ENCODE measurements at regions not wholly inside any gene's neighbourhood (a gene's known extent, or its start where the extent isn't known, plus 50 kb on each side); places are given as distances from the start of the nearest gene placed in this dataset.

DNA sequence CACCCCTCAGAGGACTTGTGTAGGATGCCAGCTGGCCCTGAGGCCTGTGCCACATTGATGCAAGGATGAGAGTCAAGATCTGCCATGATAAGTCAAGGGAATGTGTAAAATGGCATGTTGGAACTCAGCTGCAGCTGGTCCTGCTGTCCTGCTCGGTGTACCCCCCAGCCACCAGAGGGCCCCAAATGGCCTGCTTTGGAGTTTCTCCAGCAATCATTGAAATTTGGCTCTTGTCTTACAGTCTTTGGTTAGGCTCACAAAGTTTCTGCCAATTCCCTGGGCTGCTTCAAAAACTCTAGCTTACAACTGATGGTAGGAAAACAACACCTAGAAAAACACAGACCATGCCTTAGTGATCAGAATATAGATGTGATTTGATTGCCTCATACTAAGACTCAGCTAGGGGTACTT, 76.8 kb downstream of the HSD17B6 start:
- H3K27ac Mint-ChIP-seq, result no peak overlapping the region
- H3K9me3 Mint-ChIP-seq, result peaks cover 3% of the 10 kb centered on the region; the same call in 1 of the 2 replicates
- ChIA-PET CTCF (interaction anchor here (0.6 to 2.8 kb wide), 17 partner anchors 9 to 288 kb away, joined by 3 to 64 read pairs (median 5); partner anchors contain the start of genes HSD17B6, LRP1 and STAT6), POLR2A (interaction anchor here (0.5 kb wide), 1 partner anchor 15 kb away, joined by 3 read pairs; no protein-coding TSS in a partner anchor)
- peak; percentile 78 for DNase-seq (ENCODE audit: low spot score)
- no peaks in the 10 kb centered on the region for H3K36me3 Mint-ChIP-seq
- no peak overlapping the region for H3K4me3 Mint-ChIP-seq
- peaks cover 12% of the 10 kb centered on the region for H3K27me3 Mint-ChIP-seq (ENCODE audit: low read depth)
- ATAC-seq, result peak; percentile 91
- TF ChIP-seq ZNF423 (CRISPR knock-in tag; IDR thresholded peaks at IDR 0.05) (no peak), ATF2 (CRISPR knock-in tag; IDR thresholded peaks at IDR 0.05; ENCODE audit: borderline replicate concordance, low read depth) (no peak), CTCF (IDR thresholded peaks at IDR 0.05) (peak; percentile 22; the same call in 1 of the 2 replicates), MYBL2 (CRISPR knock-in tag; IDR thresholded peaks at IDR 0.05) (no peak)
- TF ChIP-seq, protein P1, sequence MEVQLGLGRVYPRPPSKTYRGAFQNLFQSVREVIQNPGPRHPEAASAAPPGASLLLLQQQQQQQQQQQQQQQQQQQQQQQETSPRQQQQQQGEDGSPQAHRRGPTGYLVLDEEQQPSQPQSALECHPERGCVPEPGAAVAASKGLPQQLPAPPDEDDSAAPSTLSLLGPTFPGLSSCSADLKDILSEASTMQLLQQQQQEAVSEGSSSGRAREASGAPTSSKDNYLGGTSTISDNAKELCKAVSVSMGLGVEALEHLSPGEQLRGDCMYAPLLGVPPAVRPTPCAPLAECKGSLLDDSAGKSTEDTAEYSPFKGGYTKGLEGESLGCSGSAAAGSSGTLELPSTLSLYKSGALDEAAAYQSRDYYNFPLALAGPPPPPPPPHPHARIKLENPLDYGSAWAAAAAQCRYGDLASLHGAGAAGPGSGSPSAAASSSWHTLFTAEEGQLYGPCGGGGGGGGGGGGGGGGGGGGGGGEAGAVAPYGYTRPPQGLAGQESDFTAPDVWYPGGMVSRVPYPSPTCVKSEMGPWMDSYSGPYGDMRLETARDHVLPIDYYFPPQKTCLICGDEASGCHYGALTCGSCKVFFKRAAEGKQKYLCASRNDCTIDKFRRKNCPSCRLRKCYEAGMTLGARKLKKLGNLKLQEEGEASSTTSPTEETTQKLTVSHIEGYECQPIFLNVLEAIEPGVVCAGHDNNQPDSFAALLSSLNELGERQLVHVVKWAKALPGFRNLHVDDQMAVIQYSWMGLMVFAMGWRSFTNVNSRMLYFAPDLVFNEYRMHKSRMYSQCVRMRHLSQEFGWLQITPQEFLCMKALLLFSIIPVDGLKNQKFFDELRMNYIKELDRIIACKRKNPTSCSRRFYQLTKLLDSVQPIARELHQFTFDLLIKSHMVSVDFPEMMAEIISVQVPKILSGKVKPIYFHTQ (CRISPR knock-in tag; IDR thresholded peaks at IDR 0.05), result no peak
- TF ChIP-seq, protein P2, sequence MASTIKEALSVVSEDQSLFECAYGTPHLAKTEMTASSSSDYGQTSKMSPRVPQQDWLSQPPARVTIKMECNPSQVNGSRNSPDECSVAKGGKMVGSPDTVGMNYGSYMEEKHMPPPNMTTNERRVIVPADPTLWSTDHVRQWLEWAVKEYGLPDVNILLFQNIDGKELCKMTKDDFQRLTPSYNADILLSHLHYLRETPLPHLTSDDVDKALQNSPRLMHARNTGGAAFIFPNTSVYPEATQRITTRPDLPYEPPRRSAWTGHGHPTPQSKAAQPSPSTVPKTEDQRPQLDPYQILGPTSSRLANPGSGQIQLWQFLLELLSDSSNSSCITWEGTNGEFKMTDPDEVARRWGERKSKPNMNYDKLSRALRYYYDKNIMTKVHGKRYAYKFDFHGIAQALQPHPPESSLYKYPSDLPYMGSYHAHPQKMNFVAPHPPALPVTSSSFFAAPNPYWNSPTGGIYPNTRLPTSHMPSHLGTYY (CRISPR knock-in tag; IDR thresholded peaks at IDR 0.05), result no peak
- H3K4me1 Mint-ChIP-seq, result no peaks in the 10 kb centered on the region

GRCh38 chr12:56839489-56839848, 76.3 kb downstream of the HSD17B6 start:
- Mint-ChIP-seq H3K27ac (no peak overlapping the region), H3K4me3 (no peak overlapping the region), H3K36me3 (no peaks in the 10 kb centered on the region), H3K4me1 (no peaks in the 10 kb centered on the region), H3K27me3 (ENCODE audit: low read depth) (peaks cover 12% of the 10 kb centered on the region), H3K9me3 (no peaks in the 10 kb centered on the region)
- POLR2A ChIA-PET, result no interaction called here
- CTCF ChIA-PET, result interaction anchor here (0.6 to 2.8 kb wide), 16 partner anchors 35 to 289 kb away, joined by 3 to 64 read pairs (median 6); partner anchors contain the start of genes HSD17B6, LRP1 and STAT6
- TF ChIP-seq TP53 (CRISPR knock-in tag; IDR thresholded peaks at IDR 0.05), result no peak
- DNase-seq (ENCODE audit: low spot score) (no peak), ATAC-seq (no peak)

- no peak overlapping the region for H3K27ac Mint-ChIP-seq
- peaks cover 12% of the 10 kb centered on the region for H3K27me3 Mint-ChIP-seq (ENCODE audit: low read depth)
- H3K9me3 Mint-ChIP-seq, result no peaks in the 10 kb centered on the region
- H3K4me3 Mint-ChIP-seq, result no peak overlapping the region
- ChIA-PET CTCF (interaction anchor here (0.6 to 2.6 kb wide), 5 partner anchors 76 to 164 kb away, joined by 3 to 43 read pairs (median 5); partner anchors contain the start of gene HSD17B6), POLR2A (no interaction called here)
- no peak for ATAC-seq
- DNase-seq (ENCODE audit: low spot score), result no peak
- H3K4me1 Mint-ChIP-seq, result no peaks in the 10 kb centered on the region
- H3K36me3 Mint-ChIP-seq, result no peaks in the 10 kb centered on the region
- TF ChIP-seq PREB (CRISPR knock-in tag; IDR thresholded peaks at IDR 0.05; ENCODE audit: borderline replicate concordance) (no peak), IRF1 (CRISPR knock-in tag; IDR thresholded peaks at IDR 0.05) (no peak), CREM (CRISPR knock-in tag; IDR thresholded peaks at IDR 0.05) (no peak), FOXJ3 (CRISPR knock-in tag; IDR thresholded peaks at IDR 0.05; ENCODE audit: borderline replicate concordance) (no peak), MAX (CRISPR knock-in tag; IDR thresholded peaks at IDR 0.05) (no peak), ZNF423 (CRISPR knock-in tag; IDR thresholded peaks at IDR 0.05) (no peak), CREB1 (CRISPR knock-in tag; IDR thresholded peaks at IDR 0.05) (no peak), GTF2I (CRISPR knock-in tag; conservative IDR thresholded peaks at IDR 0.05) (no peak), ZNF671 (CRISPR knock-in tag; IDR thresholded peaks at IDR 0.05) (no peak)
- TF ChIP-seq, protein P3, sequence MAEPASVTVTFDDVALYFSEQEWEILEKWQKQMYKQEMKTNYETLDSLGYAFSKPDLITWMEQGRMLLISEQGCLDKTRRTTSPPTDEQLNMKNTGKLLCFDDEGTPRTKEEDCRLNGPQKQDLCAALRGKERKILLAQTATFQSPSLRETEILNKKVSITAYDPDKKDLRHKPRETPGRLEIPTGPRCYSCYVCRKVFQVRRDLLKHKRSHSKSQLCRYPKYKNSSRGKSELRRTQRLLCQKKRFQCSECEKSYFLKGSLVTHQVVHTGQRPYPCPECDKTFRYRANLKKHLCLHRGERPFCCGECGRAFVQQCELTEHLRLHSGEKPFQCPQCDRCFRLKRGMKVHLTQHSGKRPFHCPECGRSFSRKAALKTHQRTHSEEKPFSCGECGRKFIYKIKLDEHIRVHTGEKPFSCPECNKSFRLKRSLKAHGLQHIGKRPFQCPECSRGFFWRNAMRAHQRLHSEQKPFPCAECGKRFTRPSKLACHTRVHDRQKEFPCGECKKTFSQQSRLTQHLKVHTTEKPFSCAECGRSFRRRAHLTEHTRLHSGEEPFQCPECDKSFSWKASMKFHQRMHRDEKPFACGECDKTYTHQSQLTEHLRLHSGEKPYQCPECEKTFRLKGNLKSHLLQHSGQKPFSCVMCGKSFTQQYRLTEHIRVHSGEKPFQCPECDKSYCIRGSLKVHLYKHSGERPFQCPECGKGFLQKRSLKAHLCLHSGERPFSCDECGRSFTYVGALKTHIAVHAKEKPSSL (CRISPR knock-in tag; conservative IDR thresholded peaks at IDR 0.05), result no peak
- TF ChIP-seq, protein P4, sequence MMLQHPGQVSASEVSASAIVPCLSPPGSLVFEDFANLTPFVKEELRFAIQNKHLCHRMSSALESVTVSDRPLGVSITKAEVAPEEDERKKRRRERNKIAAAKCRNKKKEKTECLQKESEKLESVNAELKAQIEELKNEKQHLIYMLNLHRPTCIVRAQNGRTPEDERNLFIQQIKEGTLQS (CRISPR knock-in tag; conservative IDR thresholded peaks at IDR 0.05), result no peak
Observed at GRCh38 chr12:56838621-56839488, 75.7 kb downstream of the HSD17B6 start.
